HCT116 (cell line): ENCODE measurements at regions not wholly inside any gene's neighbourhood (a gene's known extent, or its start where the extent isn't known, plus 50 kb on each side); places are given as distances from the start of the nearest gene placed in this dataset.

Experiments used
- ATAC-seq: fragments of 200-7000 bp; cut with Tn5 transposase; 2 replicates; pipeline ENCODE4 v1.9.1; 2020; ENCODE audit warnings: mild to moderate bottlenecking, moderate library complexity
- BruUV-seq: library from RNA; stranded (reverse); fragments of 400-500 nt; replicated peaks from 2 replicates; lab custom pipeline; 2021; lab: Mats Ljungman, UMichigan
- CTCF ChIA-PET: fragments of 300-600 bp; sonication (Branson Sonifier 250); formaldehyde crosslinking; loops from one replicate; lab custom pipeline; 2021; ENCODE audit warnings: antibody characterized with exemption; lab: Charles Lee
- POLR2A ChIA-PET: fragments of 300-600, 350-600 bp; sonication (Branson Sonifier 250); formaldehyde crosslinking; loops from one replicate; lab custom pipeline; 2021; ENCODE audit warnings: antibody characterized with exemption; lab: Charles Lee
- RAD21 ChIA-PET, 2 experiments: fragments of 300-600 bp; sonication (Branson Sonifier 250); formaldehyde crosslinking; loops; one replicate each; lab custom pipeline; 2023; ENCODE audit warnings: low total read pairs in 2 of 2; ENCODE audit not compliant: uncharacterized antibody in 2 of 2, unreplicated experiment in 2 of 2, low non-redundant PET in 1 of 2; lab: Charles Lee
- DNase-seq: peaks from one replicate; pipeline ENCODE4 v3.0.0-alpha.2; 2010; ENCODE audit warnings: low read depth, low spot score
- H2AFZ ChIP-seq: fragments of 200-600 bp; shearing (Covaris generic), sonication (generic); 2 replicates; pipeline ENCODE4 v1.6.1; 2017; ENCODE audit warnings: low read depth, mixed run types, mixed read lengths, antibody characterized with exemption, low read length; ENCODE audit not compliant: poor library complexity, severe bottlenecking
- H3K27ac ChIP-seq: 2 replicates; pipeline ENCODE4 v1.5.1; 2012; ENCODE audit warnings: low read depth, low read length
- H3K27me3 ChIP-seq: fragments of 200-600 bp; sonication (generic); 2 replicates; pipeline ENCODE4 v1.6.1; 2016; ENCODE audit warnings: mixed run types, low read length, mixed read lengths; ENCODE audit not compliant: insufficient read depth
- H3K36me3 ChIP-seq, 2 experiments: fragments of 200-500 bp in 1 of 2; fragments of 200-600 bp in 1 of 2; sonication (Bioruptor generic) in 1 of 2; sonication (generic) in 1 of 2; 2 replicates each; pipeline versions ENCODE4 v1.5.1 to v1.6.1; 2014 to 2016; ENCODE audit warnings: low read length in 2 of 2, inconsistent platforms in 1 of 2, mixed read lengths in 1 of 2, mixed run types in 1 of 2; ENCODE audit not compliant: insufficient read depth in 2 of 2, control insufficient read depth in 1 of 2
- H3K4me1 ChIP-seq, 2 experiments: fragments of 200-600 bp in 1 of 2; sonication (generic) in 1 of 2; 2 replicates each; pipeline versions ENCODE4 v1.5.1 to v1.6.1; 2012 to 2017; ENCODE audit warnings: low read length in 2 of 2, inconsistent platforms in 1 of 2, mild to moderate bottlenecking in 1 of 2, mixed read lengths in 1 of 2, mixed run types in 1 of 2, moderate library complexity in 1 of 2; ENCODE audit not compliant: insufficient read depth in 2 of 2, control insufficient read depth in 1 of 2
- H3K4me2 ChIP-seq: fragments of 200-600 bp; sonication (generic); 2 replicates; pipeline ENCODE4 v1.6.1; 2017; ENCODE audit warnings: mixed run types, low read length, mixed read lengths
- H3K4me3 ChIP-seq, 2 experiments: fragments of 200-600 bp in 1 of 2; sonication (generic) in 1 of 2; replicated peaks in 1 of 2; 2 replicates each; pipeline ENCODE4 v1.5.1; 2011 to 2016; ENCODE audit warnings: low read length in 2 of 2, control low read depth in 1 of 2, low read depth in 1 of 2, mild to moderate bottlenecking in 1 of 2, mixed read lengths in 1 of 2, mixed run types in 1 of 2
- H3K79me2 ChIP-seq: fragments of 200-600 bp; sonication (generic); 2 replicates; pipeline ENCODE4 v1.6.1; 2017; ENCODE audit warnings: mild to moderate bottlenecking, mixed run types, low read length, moderate library complexity, mixed read lengths; ENCODE audit not compliant: insufficient read depth
- H3K9ac ChIP-seq: fragments of 200-600 bp; sonication (generic); 2 replicates; pipeline ENCODE4 v1.6.1; 2016; ENCODE audit warnings: low read length, mixed read lengths
- H3K9me2 ChIP-seq: fragments of 200-600 bp; sonication (generic), shearing (Covaris generic); 2 replicates; pipeline ENCODE4 v1.6.1; 2017; ENCODE audit warnings: mixed run types, mild to moderate bottlenecking, moderate library complexity; ENCODE audit not compliant: insufficient read depth
- H3K9me3 ChIP-seq, 2 experiments: fragments of 200-500 bp in 1 of 2; fragments of 200-600 bp in 1 of 2; sonication (Bioruptor generic) in 1 of 2; sonication (generic) in 1 of 2; 2 replicates each; pipeline ENCODE4 v1.6.1; 2014 to 2017; ENCODE audit warnings: low read length in 2 of 2, mixed read lengths in 2 of 2, inconsistent platforms in 1 of 2, low read depth in 1 of 2, mild to moderate bottlenecking in 1 of 2, mixed run types in 1 of 2, moderate library complexity in 1 of 2; ENCODE audit not compliant: control insufficient read depth in 1 of 2, insufficient read depth in 1 of 2
- H4K20me1 ChIP-seq: fragments of 200-600 bp; sonication (generic), shearing (Covaris generic); 2 replicates; pipeline ENCODE4 v1.6.1; 2017; ENCODE audit warnings: mixed run types, mild to moderate bottlenecking, moderate library complexity; ENCODE audit not compliant: insufficient read depth
- ATF3 ChIP-seq: IDR thresholded peaks from 2 replicates; pipeline ENCODE4 v1.6.1; 2012
- CBX3 ChIP-seq: IDR thresholded peaks from 2 replicates; pipeline ENCODE4 v1.6.1; 2012; ENCODE audit warnings: low read depth
- CEBPB ChIP-seq: IDR thresholded peaks from 2 replicates; pipeline ENCODE4 v1.6.1; 2012; ENCODE audit warnings: low read depth
- CTCF ChIP-seq, 3 experiments: fragments of 200-600 bp in 1 of 3; sonication (generic) in 1 of 3; IDR thresholded peaks in 2 of 3; conservative IDR thresholded peaks in 1 of 3; 2 replicates each; pipeline ENCODE4 v1.5.1; 2012 to 2017; ENCODE audit warnings: low read depth in 2 of 3, low read length in 2 of 3, antibody characterized with exemption in 1 of 3, borderline replicate concordance in 1 of 3, control low read depth in 1 of 3, mild to moderate bottlenecking in 1 of 3, mixed read lengths in 1 of 3, mixed run types in 1 of 3, moderate library complexity in 1 of 3; ENCODE audit not compliant: insufficient read depth in 1 of 3
- EGR1 ChIP-seq: IDR thresholded peaks from 2 replicates; pipeline ENCODE4 v1.6.1; 2012; ENCODE audit warnings: low read depth
- ELF1 ChIP-seq: IDR thresholded peaks from 2 replicates; pipeline ENCODE4 v1.6.1; 2012; ENCODE audit warnings: low read depth, borderline replicate concordance
- EZH2 ChIP-seq: fragments of 200-600 bp; sonication (generic); IDR thresholded peaks from 2 replicates; pipeline ENCODE4 v1.6.1; 2017; ENCODE audit warnings: antibody characterized with exemption, mixed run types
- EZH2phosphoT487 ChIP-seq: fragments of 200-600 bp; IDR thresholded peaks from 2 replicates; pipeline ENCODE4 v1.6.1; 2018; ENCODE audit warnings: antibody characterized with exemption, borderline replicate concordance
- MAX ChIP-seq: IDR thresholded peaks from 2 replicates; pipeline ENCODE4 v1.6.1; 2012
- POLR2A ChIP-seq: IDR thresholded peaks from 2 replicates; pipeline ENCODE4 v1.7.0; 2011; ENCODE audit warnings: borderline replicate concordance; ENCODE audit not compliant: insufficient read depth, insufficient read length; ENCODE audit errors: extremely low read depth
- POLR2AphosphoS5 ChIP-seq: IDR thresholded peaks from 2 replicates; pipeline ENCODE4 v1.6.1; 2011; ENCODE audit warnings: mild to moderate bottlenecking, low read depth, low read length, moderate library complexity
- RAD21 ChIP-seq: IDR thresholded peaks from 2 replicates; pipeline ENCODE4 v1.6.1; 2012; ENCODE audit warnings: low read depth, mild to moderate bottlenecking
- SP1 ChIP-seq: IDR thresholded peaks from 2 replicates; pipeline ENCODE4 v1.6.1; 2012; ENCODE audit warnings: low read depth
- TCF7L2 ChIP-seq: IDR thresholded peaks from 2 replicates; pipeline ENCODE4 v1.7.0; 2011; ENCODE audit warnings: borderline replicate concordance, inconsistent platforms; ENCODE audit not compliant: insufficient read depth, insufficient read length; ENCODE audit errors: extremely low read depth
- YY1 ChIP-seq: IDR thresholded peaks from 2 replicates; pipeline ENCODE4 v1.6.1; 2011; ENCODE audit warnings: low read length, low read depth, moderate library complexity, mild to moderate bottlenecking; ENCODE audit not compliant: insufficient replicate concordance; ENCODE audit errors: extremely low read depth
- ZFX ChIP-seq: fragments of 450-650 bp; IDR thresholded peaks from 2 replicates; pipeline ENCODE4 v1.6.1; 2017
- ZNF274 ChIP-seq: fragments of 200-500 bp; sonication (Bioruptor generic); IDR thresholded peaks from 2 replicates; pipeline ENCODE4 v1.6.1; 2014; ENCODE audit warnings: mild to moderate bottlenecking, low read depth, low read length, inconsistent platforms
- intact Hi-C: fragments of 100-400 bp; cut with micrococcal nuclease; formaldehyde crosslinking; loops from 2 replicates; pipeline ENCODE4 v1.10.0; 2022

GRCh38 chr12:25853316-25854095 lies 105.0 kb upstream of the RASSF8 start:
- no peak overlapping the region for H3K4me3 ChIP-seq
- no peak overlapping the region for H3K9ac ChIP-seq
- no peak overlapping the region for H3K27ac ChIP-seq
- ChIA-PET CTCF (no interaction called here), RAD21 (no interaction called here), POLR2A (no interaction called here)
- no peaks in the 10 kb centered on the region for H4K20me1 ChIP-seq
- TF ChIP-seq TCF7L2 = no peak
- no peak for TF ChIP-seq YY1
- TF ChIP-seq SP1 = no peak
- TF ChIP-seq ELF1 = no peak
- no peak for TF ChIP-seq CBX3
- no peak for TF ChIP-seq CEBPB
- TF ChIP-seq RAD21 = no peak
- TF ChIP-seq POLR2AphosphoS5 = no peak
- no peak for TF ChIP-seq MAX
- no peak for TF ChIP-seq EZH2
- no peak for TF ChIP-seq EZH2phosphoT487
- no peak for TF ChIP-seq EGR1
- no peak for TF ChIP-seq CTCF (IDR thresholded peaks at IDR 0.05 in 2 of 3, conservative IDR thresholded peaks at IDR 0.05 in 1 of 3; ENCODE audit: borderline replicate concordance in 1 of 3, insufficient read depth in 1 of 3, low read depth in 2 of 3, low read length in 2 of 3)
- TF ChIP-seq ATF3 = no peak
- no peak for TF ChIP-seq ZFX
- no peak for TF ChIP-seq POLR2A
- no peak for TF ChIP-seq ZNF274
- DNase-seq (no peak), ATAC-seq (no peak)
- no peaks in the 10 kb centered on the region for H3K36me3 ChIP-seq
- no peaks in the 10 kb centered on the region for H3K79me2 ChIP-seq
- H3K27me3 ChIP-seq = no peaks in the 10 kb centered on the region
- H3K9me3 ChIP-seq = no peaks in the 10 kb centered on the region
- no peak overlapping the region for H3K4me2 ChIP-seq
- intact Hi-C loops = no loop called here
- no TSS peak for BruUV-seq
- no peaks in the 10 kb centered on the region for H3K4me1 ChIP-seq
- H3K9me2 ChIP-seq = no peaks in the 10 kb centered on the region
- no peak overlapping the region for H2AFZ ChIP-seq
